Fibroblast of peridontal ligament (primary cell): ENCODE measurements at regions not wholly inside any gene's neighbourhood (a gene's known extent, or its start where the extent isn't known, plus 50 kb on each side); places are given as distances from the start of the nearest gene placed in this dataset.
"Not testable (repeated sequence)": the region's sequence is repeated elsewhere in the genome, so short reads cannot be mapped to it uniquely, and the experiment has no call there.

Source experiments
- DNase-seq: peaks from one replicate; pipeline ENCODE4 v3.0.0-alpha.2; 2010; ENCODE audit errors: extremely low read depth

- no peak for DNase-seq
Observed at GRCh38 chr18:38695559-38696280, 1130.1 kb upstream of the CELF4 start.

GRCh38 chr18:38693104-38693503 lies 1127.5 kb upstream of the CELF4 start:
- no peak for DNase-seq

GRCh38 chr18:38690626-38691025 lies 1125.0 kb upstream of the CELF4 start:
- DNase-seq = no peak

- DNase-seq = no peak
Observed at GRCh38 chr18:38688416-38688815, 1122.8 kb upstream of the CELF4 start.

GRCh38 chr18:38670486-38670885 lies 1104.9 kb upstream of the CELF4 start:
- DNase-seq = no peak

GRCh38 chr18:38664929-38665328 lies 1099.3 kb upstream of the CELF4 start:
- no peak for DNase-seq

GRCh38 chr18:38663682-38664081 lies 1098.1 kb upstream of the CELF4 start:
- DNase-seq = no peak

- no peak for DNase-seq
Observed at GRCh38 chr18:38663270-38663669, 1097.7 kb upstream of the CELF4 start.

- no peak for DNase-seq
Observed at GRCh38 chr18:38654946-38655345, 1089.3 kb upstream of the CELF4 start.

GRCh38 chr18:38651736-38652135 lies 1086.1 kb upstream of the CELF4 start:
- DNase-seq = no peak

GRCh38 chr18:38648179-38648578 lies 1082.6 kb upstream of the CELF4 start:
- no peak for DNase-seq

- DNase-seq = no peak
Observed at GRCh38 chr18:38646296-38646695, 1080.7 kb upstream of the CELF4 start.

GRCh38 chr18:38644875-38645641 lies 1079.5 kb upstream of the CELF4 start:
- DNase-seq = no peak

- no peak for DNase-seq
Observed at GRCh38 chr18:38642711-38643110, 1077.1 kb upstream of the CELF4 start.

- DNase-seq = not testable (repeated sequence)
Observed at GRCh38 chr18:38639700-38640099, 1074.1 kb upstream of the CELF4 start.

- DNase-seq = no peak
Observed at GRCh38 chr18:38635709-38636430, 1070.3 kb upstream of the CELF4 start.

- no peak for DNase-seq
Observed at GRCh38 chr18:38634117-38634516, 1068.5 kb upstream of the CELF4 start.

- no peak for DNase-seq
Observed at GRCh38 chr18:38633333-38633732, 1067.7 kb upstream of the CELF4 start.

GRCh38 chr18:38619129-38619528 lies 1053.5 kb upstream of the CELF4 start:
- no peak for DNase-seq

- no peak for DNase-seq
Observed at GRCh38 chr18:38616306-38616705, 1050.7 kb upstream of the CELF4 start.

GRCh38 chr18:38612904-38613303 lies 1047.3 kb upstream of the CELF4 start:
- no peak for DNase-seq
